Activated naive CD4-positive, alpha-beta T cell treated with anti-CD3 and anti-CD28 coated beads, Interleukin-2, amount 10 ng/mL, durations not matched to agents 7 days and 5 days (primary cell): ENCODE measurements at regions not wholly inside any gene's neighbourhood (a gene's known extent, or its start where the extent isn't known, plus 50 kb on each side); places are given as distances from the start of the nearest gene placed in this dataset.
"Not testable (repeated sequence)": the region's sequence is repeated elsewhere in the genome, so short reads cannot be mapped to it uniquely, and the experiment has no call there.

ENCODE experiments used
- CTCF ChIA-PET: fragments of 350-600 bp; sonication (Branson Sonifier 250); formaldehyde crosslinking; loops from one replicate; lab custom pipeline; 2021; ENCODE audit warnings: antibody characterized with exemption; lab: Charles Lee
- DNase-seq: peaks from one replicate; pipeline ENCODE4 v3.0.0-alpha.2; 2020
- H3K27ac Mint-ChIP-seq: one replicate; pipeline ENCODE4 v1.8.0; 2021; ENCODE audit warnings: mild to moderate bottlenecking, moderate library complexity, mixed read lengths
- H3K27me3 Mint-ChIP-seq: one replicate; pipeline ENCODE4 v1.8.0; 2021; ENCODE audit warnings: mild to moderate bottlenecking, mixed read lengths
- H3K36me3 Mint-ChIP-seq: one replicate; pipeline ENCODE4 v1.8.0; 2021; ENCODE audit warnings: mixed read lengths
- H3K4me1 Mint-ChIP-seq: one replicate; pipeline ENCODE4 v1.8.0; 2021; ENCODE audit warnings: mixed read lengths
- H3K4me3 Mint-ChIP-seq: one replicate; pipeline ENCODE4 v1.8.0; 2021; ENCODE audit warnings: mild to moderate bottlenecking, moderate library complexity, mixed read lengths
- H3K9me3 Mint-ChIP-seq: one replicate; pipeline ENCODE4 v1.8.0; 2021; ENCODE audit warnings: mixed read lengths

DNA sequence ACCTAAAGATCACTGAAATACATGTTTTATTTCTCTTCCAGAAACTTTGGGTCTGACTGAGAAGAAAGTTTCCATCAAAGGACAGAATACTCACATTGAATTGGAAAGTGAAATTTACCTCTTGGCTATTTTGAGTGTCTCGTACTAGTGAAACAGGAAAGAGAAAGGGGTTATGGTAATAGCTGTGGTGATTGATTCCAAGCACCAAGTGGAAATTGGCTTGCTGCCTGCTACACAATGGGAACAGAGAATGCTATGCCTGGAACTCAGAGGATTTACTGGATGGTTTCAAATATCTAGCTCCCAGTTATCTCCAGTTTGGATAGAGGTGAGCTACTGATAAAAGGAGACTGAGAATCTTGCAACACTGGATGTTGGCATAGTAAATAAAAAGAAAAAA lies 492.8 kb upstream of the FSIP2 start:
- Mint-ChIP-seq H3K9me3 (peaks cover 6% of the 10 kb centered on the region), H3K27ac (no peak overlapping the region), H3K4me1 (no peaks in the 10 kb centered on the region), H3K27me3 (no peaks in the 10 kb centered on the region), H3K36me3 (no peaks in the 10 kb centered on the region), H3K4me3 (no peak overlapping the region)
- DNase-seq: no peak
- CTCF ChIA-PET: interaction anchor here (1.2 kb wide), 1 partner anchor 494 kb away, joined by 3 read pairs; no protein-coding TSS in a partner anchor

DNA sequence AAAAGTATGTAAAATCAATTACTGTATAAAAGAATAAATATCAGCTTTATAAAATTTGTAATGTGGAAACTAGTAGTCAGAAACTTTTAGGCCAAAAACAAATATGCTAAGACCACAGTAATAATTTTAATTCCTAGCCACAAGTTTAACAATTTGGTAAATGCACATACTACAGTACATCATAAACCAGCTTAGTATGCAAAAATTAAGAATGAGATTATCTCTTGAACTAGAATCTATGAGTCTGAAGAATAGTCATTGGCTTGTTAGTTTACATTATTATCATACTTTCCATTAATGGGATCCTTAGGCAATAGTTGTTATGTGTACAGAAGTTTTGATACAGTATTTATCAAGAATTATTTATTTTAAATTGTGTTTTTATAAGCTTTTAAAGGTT lies 491.9 kb upstream of the FSIP2 start:
- H3K9me3 Mint-ChIP-seq: peaks cover 6% of the 10 kb centered on the region
- H3K27ac Mint-ChIP-seq: no peak overlapping the region
- no peaks in the 10 kb centered on the region for H3K4me1 Mint-ChIP-seq
- no peak overlapping the region for H3K4me3 Mint-ChIP-seq
- H3K36me3 Mint-ChIP-seq: no peaks in the 10 kb centered on the region
- no peaks in the 10 kb centered on the region for H3K27me3 Mint-ChIP-seq
- DNase-seq: no peak
- CTCF ChIA-PET: interaction anchor here (1.2 kb wide), 1 partner anchor 493 kb away, joined by 3 read pairs; no protein-coding TSS in a partner anchor

- H3K4me3 Mint-ChIP-seq: no peak overlapping the region
- CTCF ChIA-PET: no interaction called here
- H3K4me1 Mint-ChIP-seq: no peaks in the 10 kb centered on the region
- H3K27me3 Mint-ChIP-seq: no peaks in the 10 kb centered on the region
- no peaks in the 10 kb centered on the region for H3K9me3 Mint-ChIP-seq
- no peaks in the 10 kb centered on the region for H3K36me3 Mint-ChIP-seq
- DNase-seq: no peak
- no peak overlapping the region for H3K27ac Mint-ChIP-seq
These were observed 483.0 kb upstream of the FSIP2 start for GRCh38 chr2:185255566-185255965.

GRCh38 chr2:185265747-185266146 lies 472.9 kb upstream of the FSIP2 start:
- Mint-ChIP-seq H3K27me3 (no peaks in the 10 kb centered on the region), H3K4me3 (no peak overlapping the region), H3K27ac (no peak overlapping the region), H3K4me1 (no peaks in the 10 kb centered on the region), H3K36me3 (no peaks in the 10 kb centered on the region), H3K9me3 (no peaks in the 10 kb centered on the region)
- no peak for DNase-seq
- CTCF ChIA-PET: no interaction called here

GRCh38 chr2:185268651-185269050 lies 470.0 kb upstream of the FSIP2 start:
- Mint-ChIP-seq H3K36me3 (no peaks in the 10 kb centered on the region), H3K27ac (no peak overlapping the region), H3K9me3 (no peaks in the 10 kb centered on the region), H3K27me3 (no peaks in the 10 kb centered on the region), H3K4me3 (no peak overlapping the region), H3K4me1 (no peaks in the 10 kb centered on the region)
- CTCF ChIA-PET: no interaction called here
- DNase-seq: no peak

- no peak for DNase-seq
- CTCF ChIA-PET: interaction anchor here (0.6 kb wide), 1 partner anchor 11 kb away, joined by 3 read pairs; no protein-coding TSS in a partner anchor
- H3K36me3 Mint-ChIP-seq: no peaks in the 10 kb centered on the region
- H3K27me3 Mint-ChIP-seq: no peaks in the 10 kb centered on the region
- H3K4me3 Mint-ChIP-seq: no peak overlapping the region
- no peak overlapping the region for H3K27ac Mint-ChIP-seq
- no peaks in the 10 kb centered on the region for H3K9me3 Mint-ChIP-seq
- H3K4me1 Mint-ChIP-seq: no peaks in the 10 kb centered on the region
These were observed 463.7 kb upstream of the FSIP2 start for GRCh38 chr2:185274718-185275484.

DNA sequence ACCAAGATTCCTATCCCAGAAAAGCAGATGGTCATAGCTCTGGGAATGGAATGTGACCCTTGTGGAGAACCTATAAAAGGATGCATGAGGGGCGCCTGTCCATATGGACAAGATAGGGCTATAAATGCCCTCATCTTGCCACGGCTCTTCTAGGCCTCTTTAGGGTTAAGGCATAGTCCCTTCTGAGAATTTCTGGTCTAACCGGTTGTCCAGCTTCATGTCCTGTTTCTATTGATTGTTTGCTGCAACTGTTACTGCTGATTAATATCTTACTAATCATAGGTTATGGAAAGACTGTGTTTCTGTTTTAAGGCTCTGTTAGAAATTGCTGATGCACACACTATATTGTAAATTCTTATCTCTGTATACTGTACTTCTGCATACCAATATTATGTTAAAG lies 462.6 kb upstream of the FSIP2 start:
- H3K27me3 Mint-ChIP-seq, CTCF ChIA-PET, H3K4me1 Mint-ChIP-seq: not testable (repeated sequence)

DNA sequence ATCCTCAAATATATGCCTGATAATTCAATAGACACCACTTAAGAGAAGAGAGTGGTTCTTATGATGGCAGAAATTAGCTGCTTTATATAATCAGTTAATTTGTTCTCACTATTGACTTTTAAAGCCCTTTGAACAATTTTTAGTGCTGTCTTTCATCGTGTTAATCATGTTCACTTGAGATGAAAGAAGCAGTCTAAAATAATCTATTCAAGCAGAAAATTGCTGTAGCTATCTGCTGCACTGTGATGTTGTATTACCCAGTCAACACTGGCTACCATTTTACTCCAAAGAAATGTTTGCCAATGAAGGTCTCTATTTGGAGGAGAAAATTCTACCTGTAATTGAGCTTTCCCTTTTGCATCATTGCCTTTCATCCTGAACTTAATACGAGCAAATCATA lies 459.8 kb upstream of the FSIP2 start:
- Mint-ChIP-seq H3K27ac (no peak overlapping the region), H3K9me3 (no peaks in the 10 kb centered on the region), H3K27me3 (no peaks in the 10 kb centered on the region), H3K4me3 (no peak overlapping the region), H3K36me3 (no peaks in the 10 kb centered on the region), H3K4me1 (no peaks in the 10 kb centered on the region)
- CTCF ChIA-PET: no interaction called here
- no peak for DNase-seq

More for the DNA sequence above, 462.6 kb upstream of the FSIP2 start:
- not testable (repeated sequence) for DNase-seq, H3K27ac Mint-ChIP-seq, H3K36me3 Mint-ChIP-seq, H3K9me3 Mint-ChIP-seq, H3K4me3 Mint-ChIP-seq

DNA sequence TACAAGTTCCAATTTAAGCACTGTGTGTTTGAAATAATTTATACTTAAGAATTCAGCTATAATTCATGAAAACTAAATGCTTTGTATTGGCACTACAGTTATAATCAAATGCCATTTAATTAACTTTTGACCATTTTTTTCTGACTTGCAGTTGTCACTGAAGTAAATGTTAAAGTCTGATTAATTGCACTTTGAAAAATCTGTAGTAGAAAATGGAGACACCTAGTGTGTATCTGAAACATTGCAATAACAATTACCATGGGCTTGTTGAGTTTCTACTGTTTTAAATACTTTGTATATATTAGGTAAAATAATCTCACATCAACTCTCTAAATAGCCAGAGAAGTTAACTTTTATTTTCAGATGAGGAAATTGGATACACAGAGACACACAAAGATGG lies 458.6 kb upstream of the FSIP2 start:
- H3K27me3 Mint-ChIP-seq: no peaks in the 10 kb centered on the region
- no peak for DNase-seq
- no peak overlapping the region for H3K4me3 Mint-ChIP-seq
- CTCF ChIA-PET: no interaction called here
- no peaks in the 10 kb centered on the region for H3K36me3 Mint-ChIP-seq
- H3K27ac Mint-ChIP-seq: no peak overlapping the region
- H3K4me1 Mint-ChIP-seq: no peaks in the 10 kb centered on the region
- H3K9me3 Mint-ChIP-seq: no peaks in the 10 kb centered on the region

GRCh38 chr2:185284696-185285095 lies 453.9 kb upstream of the FSIP2 start:
- H3K27me3 Mint-ChIP-seq: no peaks in the 10 kb centered on the region
- H3K9me3 Mint-ChIP-seq: no peaks in the 10 kb centered on the region

GRCh38 chr2:185290012-185290411 lies 448.6 kb upstream of the FSIP2 start:
- H3K4me3 Mint-ChIP-seq, H3K27ac Mint-ChIP-seq, DNase-seq, H3K36me3 Mint-ChIP-seq, H3K27me3 Mint-ChIP-seq, H3K4me1 Mint-ChIP-seq, CTCF ChIA-PET, H3K9me3 Mint-ChIP-seq: not testable (repeated sequence)

More at GRCh38 chr2:185284696-185285095, 453.9 kb upstream of the FSIP2 start:
- H3K27ac Mint-ChIP-seq: no peak overlapping the region
- no peak overlapping the region for H3K4me3 Mint-ChIP-seq
- no peaks in the 10 kb centered on the region for H3K36me3 Mint-ChIP-seq
- H3K4me1 Mint-ChIP-seq: no peaks in the 10 kb centered on the region
- DNase-seq: no peak
- CTCF ChIA-PET: no interaction called here

DNA sequence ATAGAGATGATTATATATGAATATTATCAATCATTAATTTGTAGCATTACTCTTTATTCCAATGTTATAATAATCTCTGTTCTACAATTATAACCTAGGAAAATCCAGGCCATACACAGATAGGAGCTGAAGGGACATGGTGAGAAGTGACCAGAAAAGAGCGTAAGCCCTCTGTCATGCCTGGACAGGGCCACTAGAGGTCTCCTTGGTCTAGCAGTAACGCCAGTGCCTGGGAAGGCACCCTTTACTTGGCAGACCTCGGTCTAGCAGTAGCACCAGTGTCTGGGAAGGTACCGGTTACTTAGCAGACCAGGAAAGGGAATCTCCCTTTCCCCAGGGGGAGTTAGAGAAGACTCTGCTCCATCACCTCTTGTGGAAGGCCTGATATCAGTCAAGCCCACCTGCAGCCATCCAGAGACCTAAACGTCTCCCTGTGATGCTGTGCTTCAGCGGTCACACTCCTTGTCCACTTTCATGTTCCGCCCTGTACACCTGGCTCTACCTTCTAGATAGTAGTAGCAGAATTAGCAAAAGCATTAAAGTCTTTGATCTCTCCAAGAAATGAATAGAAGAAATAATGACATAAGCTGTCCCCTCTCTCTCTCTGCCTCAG lies 447.5 kb upstream of the FSIP2 start:
- H3K4me1 Mint-ChIP-seq: no peaks in the 10 kb centered on the region
- no peaks in the 10 kb centered on the region for H3K27me3 Mint-ChIP-seq
- H3K36me3 Mint-ChIP-seq: no peaks in the 10 kb centered on the region
- DNase-seq: peak; percentile 25
- H3K9me3 Mint-ChIP-seq: no peaks in the 10 kb centered on the region
- no peak overlapping the region for H3K27ac Mint-ChIP-seq
- CTCF ChIA-PET: interaction anchor here (1.0 kb wide), 1 partner anchor 1169 kb away, joined by 3 read pairs; no protein-coding TSS in a partner anchor
- H3K4me3 Mint-ChIP-seq: no peak overlapping the region

DNA sequence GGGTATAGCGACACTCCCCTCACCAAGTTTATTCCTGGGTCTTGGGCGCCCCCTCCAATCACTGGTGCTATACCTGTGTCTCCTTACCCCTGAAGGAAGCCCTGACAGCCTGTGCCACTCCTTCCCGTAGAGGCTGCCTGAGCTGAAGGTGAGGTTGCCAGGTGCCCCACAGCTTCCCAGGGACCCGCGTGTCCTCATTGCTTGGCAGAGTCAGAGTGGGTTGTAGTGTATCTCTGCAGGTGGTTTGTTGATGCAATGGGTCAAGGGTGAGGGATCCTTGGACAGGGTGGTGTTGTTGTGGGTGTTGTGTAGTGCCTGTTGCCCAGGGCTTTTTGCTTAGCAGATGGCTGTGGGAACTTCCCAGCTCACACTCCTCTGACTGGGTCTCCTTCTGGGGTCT lies 438.7 kb upstream of the FSIP2 start:
- Mint-ChIP-seq H3K36me3 (no peaks in the 10 kb centered on the region), H3K27me3 (no peaks in the 10 kb centered on the region), H3K27ac (peak overlapping the region; percentile 52), H3K4me1 (no peaks in the 10 kb centered on the region), H3K9me3 (no peaks in the 10 kb centered on the region), H3K4me3 (no peak overlapping the region)
- DNase-seq: no peak
- CTCF ChIA-PET: no interaction called here

DNA sequence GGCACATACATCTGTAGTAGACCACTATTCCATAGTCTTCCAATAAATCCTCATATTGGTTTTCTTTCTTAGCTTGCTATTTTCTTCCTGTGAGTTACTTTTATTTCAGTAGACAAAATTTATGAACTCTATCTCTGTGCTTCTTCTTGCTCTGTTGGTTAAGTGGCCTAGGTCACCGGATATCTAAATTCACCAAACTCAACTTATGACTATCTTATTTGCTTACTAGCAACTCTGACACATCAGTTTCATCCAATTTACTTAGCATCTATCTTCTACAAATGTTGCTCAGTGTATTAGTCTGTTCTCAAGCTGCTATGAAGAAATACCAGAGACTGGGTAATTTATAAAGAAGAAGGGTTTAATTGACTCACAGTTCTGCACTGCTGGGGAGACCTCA lies 432.5 kb upstream of the FSIP2 start:
- CTCF ChIA-PET: no interaction called here
- no peaks in the 10 kb centered on the region for H3K36me3 Mint-ChIP-seq
- H3K9me3 Mint-ChIP-seq: no peaks in the 10 kb centered on the region
- no peak overlapping the region for H3K27ac Mint-ChIP-seq
- H3K27me3 Mint-ChIP-seq: no peaks in the 10 kb centered on the region
- H3K4me3 Mint-ChIP-seq: no peak overlapping the region
- no peaks in the 10 kb centered on the region for H3K4me1 Mint-ChIP-seq
- DNase-seq: no peak

GRCh38 chr2:185316383-185316782 lies 422.2 kb upstream of the FSIP2 start:
- H3K36me3 Mint-ChIP-seq: no peaks in the 10 kb centered on the region
- CTCF ChIA-PET: no interaction called here
- no peak overlapping the region for H3K27ac Mint-ChIP-seq
- H3K9me3 Mint-ChIP-seq: no peaks in the 10 kb centered on the region
- no peaks in the 10 kb centered on the region for H3K4me1 Mint-ChIP-seq
- H3K27me3 Mint-ChIP-seq: no peaks in the 10 kb centered on the region
- no peak overlapping the region for H3K4me3 Mint-ChIP-seq
- no peak for DNase-seq
